Tibial nerve (tissue), 4 donors: ENCODE measurements at regions not wholly inside any gene's neighbourhood (a gene's known extent, or its start where the extent isn't known, plus 50 kb on each side); places are given as distances from the start of the nearest gene placed in this dataset.

ENCODE experiments used
- EP300 ChIP-seq, 2 donors: sonication (generic); formaldehyde crosslinking; IDR thresholded peaks; one replicate each; pipeline ENCODE4 v1.6.1; 2017; ENCODE audit warnings: antibody characterized with exemption in 2 of 2, mild to moderate bottlenecking in 1 of 2
- POLR2A ChIP-seq, 2 donors: fragments of 450-650 bp; IDR thresholded peaks; one replicate each; pipeline ENCODE4 v1.6.1; 2017; ENCODE audit warnings: antibody characterized with exemption in 2 of 2, mild to moderate bottlenecking in 2 of 2, moderate library complexity in 2 of 2
- TF ChIP-seq, protein P1 (sequence below), 5 experiments: fragments of 200-600 bp in 3 of 5; fragments of 450-650 bp in 2 of 5; sonication (generic) in 3 of 5; IDR thresholded peaks; one replicate each; pipeline ENCODE4 v1.5.1; 2016 to 2019; ENCODE audit warnings: antibody characterized with exemption in 5 of 5, mild to moderate bottlenecking in 3 of 5, moderate library complexity in 2 of 5

DNA sequence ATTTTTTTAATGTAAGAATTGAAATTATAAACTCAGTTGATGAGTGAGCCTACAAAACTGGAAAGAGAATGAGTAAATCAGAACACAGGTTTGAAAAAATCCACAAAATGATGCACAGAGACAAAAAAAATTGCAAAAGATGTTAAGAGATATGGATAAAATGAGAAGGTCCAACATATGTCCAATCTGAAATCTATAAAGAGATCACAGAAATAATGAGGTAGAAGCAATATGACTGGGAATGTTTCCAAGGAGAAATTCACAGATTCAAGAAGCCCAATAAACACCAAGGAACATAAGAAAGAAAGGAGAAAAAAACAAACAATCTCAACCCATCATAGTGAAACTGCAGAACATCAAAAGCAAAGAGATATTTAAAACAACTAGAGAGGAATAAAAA lies 288.4 kb upstream of the SLC30A5 start:
- TF ChIP-seq, protein P1, sequence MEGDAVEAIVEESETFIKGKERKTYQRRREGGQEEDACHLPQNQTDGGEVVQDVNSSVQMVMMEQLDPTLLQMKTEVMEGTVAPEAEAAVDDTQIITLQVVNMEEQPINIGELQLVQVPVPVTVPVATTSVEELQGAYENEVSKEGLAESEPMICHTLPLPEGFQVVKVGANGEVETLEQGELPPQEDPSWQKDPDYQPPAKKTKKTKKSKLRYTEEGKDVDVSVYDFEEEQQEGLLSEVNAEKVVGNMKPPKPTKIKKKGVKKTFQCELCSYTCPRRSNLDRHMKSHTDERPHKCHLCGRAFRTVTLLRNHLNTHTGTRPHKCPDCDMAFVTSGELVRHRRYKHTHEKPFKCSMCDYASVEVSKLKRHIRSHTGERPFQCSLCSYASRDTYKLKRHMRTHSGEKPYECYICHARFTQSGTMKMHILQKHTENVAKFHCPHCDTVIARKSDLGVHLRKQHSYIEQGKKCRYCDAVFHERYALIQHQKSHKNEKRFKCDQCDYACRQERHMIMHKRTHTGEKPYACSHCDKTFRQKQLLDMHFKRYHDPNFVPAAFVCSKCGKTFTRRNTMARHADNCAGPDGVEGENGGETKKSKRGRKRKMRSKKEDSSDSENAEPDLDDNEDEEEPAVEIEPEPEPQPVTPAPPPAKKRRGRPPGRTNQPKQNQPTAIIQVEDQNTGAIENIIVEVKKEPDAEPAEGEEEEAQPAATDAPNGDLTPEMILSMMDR (IDR thresholded peaks at IDR 0.05) = no peak
- TF ChIP-seq POLR2A (IDR thresholded peaks at IDR 0.05) = no peak
- no peak for TF ChIP-seq EP300 (IDR thresholded peaks at IDR 0.05)
